Fibroblast of gingiva (primary cell): ENCODE measurements at regions not wholly inside any gene's neighbourhood (a gene's known extent, or its start where the extent isn't known, plus 50 kb on each side); places are given as distances from the start of the nearest gene placed in this dataset.

ENCODE experiments used
- DNase-seq: peaks from one replicate; pipeline ENCODE4 v3.0.0-alpha.2; 2011; ENCODE audit warnings: low read depth

DNA sequence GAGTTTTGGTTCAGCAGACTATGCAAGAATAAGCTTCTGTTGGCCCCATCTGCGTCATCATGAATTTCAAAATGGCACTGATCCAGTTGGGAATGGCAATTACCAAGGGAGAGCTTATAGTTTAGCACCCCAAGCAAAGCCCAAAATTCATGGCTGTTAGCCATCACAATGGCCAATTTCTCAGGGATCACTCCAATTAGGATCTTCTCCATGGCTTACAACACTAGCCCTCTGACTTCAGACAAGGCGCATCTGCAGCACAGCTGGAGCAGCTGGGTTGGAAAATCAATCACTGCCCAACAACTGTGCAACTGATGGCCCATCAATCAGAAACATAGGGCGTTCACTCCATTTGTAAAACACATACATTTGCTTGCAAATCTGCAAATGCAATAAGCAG lies 273.6 kb downstream of the SRBD1 start:
- no peak for DNase-seq

DNA sequence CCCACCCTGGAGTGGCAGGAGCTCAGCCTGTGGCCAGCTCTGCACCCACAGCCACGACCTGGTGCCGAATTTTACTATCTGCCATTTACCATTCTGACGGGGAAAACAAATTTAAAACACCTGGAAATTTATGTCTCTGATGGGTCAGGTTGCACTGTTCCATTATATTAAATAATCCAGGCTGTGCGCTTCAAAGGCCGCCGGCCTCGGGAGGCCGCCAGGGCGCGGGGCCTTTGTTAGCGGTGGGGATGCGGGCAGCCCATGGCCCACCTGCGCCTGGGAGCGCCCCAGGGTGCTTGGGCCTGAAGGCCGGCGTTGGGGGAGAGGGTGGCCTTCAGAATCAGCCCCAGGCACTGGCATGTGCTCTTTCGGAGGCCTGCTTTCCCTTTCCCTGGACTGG lies 276.9 kb downstream of the SRBD1 start:
- DNase-seq: no peak

DNA sequence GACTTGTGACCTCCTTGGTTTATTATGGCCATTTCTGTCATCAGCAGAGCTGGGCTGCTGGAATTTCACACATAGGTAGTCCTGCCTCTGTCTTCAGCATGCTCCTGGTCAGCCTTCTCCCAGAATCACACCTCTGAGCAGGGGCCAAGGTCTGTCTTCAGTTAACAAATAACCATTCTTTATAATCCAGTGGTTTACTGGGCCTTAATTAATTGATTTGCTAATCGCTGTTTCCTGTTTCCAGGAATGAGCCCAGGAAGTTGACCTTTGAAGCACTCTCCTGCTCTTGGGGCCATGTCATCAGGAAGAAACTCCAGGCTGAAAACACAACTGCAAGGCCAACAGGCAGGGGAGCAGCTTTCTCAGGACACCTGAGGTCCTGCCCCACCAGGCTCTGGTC lies 278.5 kb downstream of the SRBD1 start:
- DNase-seq: no peak

DNA sequence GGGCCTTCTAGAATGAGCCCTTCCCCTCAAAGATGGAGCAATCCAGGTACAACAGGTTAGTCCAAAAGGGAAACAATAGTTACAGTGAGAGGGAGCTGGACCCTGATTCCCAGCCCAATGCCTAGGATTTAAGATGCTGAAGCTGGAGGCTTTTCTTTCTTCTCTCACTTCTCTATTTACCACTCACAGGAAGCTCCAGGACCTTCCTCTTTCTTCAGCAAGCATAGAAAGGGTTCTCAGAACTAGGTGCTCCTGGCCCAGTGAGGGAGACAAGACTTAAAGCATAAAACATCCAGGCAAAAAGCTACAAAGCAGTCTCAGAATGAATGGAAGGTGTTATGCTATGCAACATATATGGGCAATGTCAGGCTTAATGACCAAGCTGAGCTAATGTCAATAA lies 279.0 kb downstream of the SRBD1 start:
- no peak for DNase-seq

DNA sequence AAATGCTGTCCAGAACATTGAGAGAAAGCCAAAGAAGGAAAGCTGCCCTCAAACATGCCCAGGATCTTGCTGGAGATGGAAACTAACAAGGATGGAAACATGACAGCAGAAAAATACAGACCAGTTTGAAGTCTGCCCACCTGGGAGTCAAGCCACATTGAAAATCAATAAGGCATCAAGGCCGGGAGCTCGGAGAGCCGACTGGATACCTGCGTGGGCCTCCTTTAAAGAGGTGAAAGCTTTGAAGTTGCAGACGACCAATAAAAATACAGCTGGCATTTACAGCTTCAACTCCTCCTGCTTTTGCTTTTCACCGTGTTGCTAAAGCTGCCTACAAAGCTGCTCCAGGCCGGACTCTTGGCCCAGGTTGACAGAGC lies 279.7 kb downstream of the SRBD1 start:
- no peak for DNase-seq

DNA sequence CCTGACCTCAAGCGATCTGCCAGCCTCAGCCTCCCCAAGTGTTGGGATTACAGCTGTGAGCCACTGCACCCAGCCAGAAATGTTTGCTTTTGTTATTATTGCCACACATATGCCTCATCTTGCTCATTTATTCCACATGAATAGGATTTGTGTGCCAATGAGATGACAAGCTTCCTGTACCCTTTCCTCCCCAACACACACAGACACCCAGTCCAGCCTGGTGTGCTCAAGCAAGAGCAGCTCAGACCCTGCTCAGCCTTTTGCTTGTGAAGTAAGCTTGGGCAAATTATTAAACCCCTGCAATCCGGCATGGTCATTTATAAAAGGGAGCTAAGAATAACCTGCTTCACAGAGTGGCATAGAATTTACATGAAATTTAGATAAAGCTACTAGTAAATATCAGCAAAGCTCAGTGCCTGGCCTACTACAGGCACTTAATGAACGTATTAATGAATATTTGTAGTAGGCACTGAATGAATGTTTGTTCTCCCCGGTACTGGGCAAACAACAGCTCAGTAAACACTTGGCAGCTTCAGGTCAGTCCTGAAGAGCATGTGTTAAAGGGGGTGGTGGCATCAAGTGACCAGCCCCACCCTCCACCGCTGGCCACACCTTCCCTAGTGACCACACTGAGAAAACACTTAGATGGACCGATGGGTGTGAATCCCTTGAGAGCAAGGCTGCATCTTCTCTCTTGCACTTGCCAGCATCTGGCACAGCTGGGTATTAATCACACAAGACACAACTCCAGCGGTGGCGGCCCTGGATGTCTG lies 280.2 kb downstream of the SRBD1 start:
- DNase-seq: peak; percentile 95

DNA sequence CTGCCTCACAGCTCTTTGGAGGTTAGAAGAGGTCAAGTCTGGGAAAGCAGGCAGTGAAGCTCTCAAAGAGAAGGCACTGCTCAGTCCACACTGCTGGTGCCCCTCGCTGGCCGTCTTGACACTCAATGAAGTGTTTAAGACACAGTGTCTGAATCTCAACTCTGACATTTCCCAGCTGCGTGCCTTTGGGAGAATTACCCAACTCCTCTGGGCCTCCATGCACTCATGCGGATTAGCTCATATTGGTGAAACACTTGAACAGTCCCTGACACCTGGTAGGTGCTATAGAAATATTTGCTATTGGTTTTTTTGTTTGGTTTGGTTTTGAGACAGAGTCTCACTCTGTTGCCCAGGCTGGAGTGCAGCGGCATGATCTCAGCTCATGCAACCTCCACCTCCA lies 281.0 kb downstream of the SRBD1 start:
- DNase-seq: no peak

DNA sequence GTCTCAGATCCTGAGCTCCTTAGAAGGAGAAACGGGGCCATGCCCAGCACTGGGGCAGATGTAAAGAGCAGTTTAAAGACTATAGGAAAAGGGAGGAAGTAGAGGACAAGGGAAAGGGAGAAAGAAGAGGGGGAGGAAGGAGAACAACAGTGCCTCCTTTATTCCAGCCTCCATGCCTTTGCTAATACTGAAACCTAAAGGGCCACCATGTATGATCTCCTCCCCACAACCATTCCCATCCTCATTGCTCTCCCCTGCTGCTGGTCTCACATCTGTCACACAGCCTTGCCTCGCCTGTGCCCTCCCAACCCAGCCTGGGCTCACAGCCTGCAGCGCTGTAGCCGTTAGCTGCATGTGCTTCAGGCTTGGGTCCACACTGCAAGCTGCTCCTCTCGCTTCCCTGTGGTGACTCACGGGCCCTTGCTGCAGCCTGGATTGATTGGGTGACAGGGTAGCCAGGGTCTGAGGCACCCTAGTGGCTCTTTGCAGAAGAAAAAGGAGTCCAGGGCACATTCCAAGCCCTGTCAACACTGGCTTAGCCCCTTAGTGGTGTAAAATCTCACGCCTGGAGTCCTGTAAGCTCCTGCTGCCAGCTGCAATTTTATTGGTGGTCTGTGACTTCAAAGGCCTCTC lies 281.9 kb downstream of the SRBD1 start:
- DNase-seq: no peak

DNA sequence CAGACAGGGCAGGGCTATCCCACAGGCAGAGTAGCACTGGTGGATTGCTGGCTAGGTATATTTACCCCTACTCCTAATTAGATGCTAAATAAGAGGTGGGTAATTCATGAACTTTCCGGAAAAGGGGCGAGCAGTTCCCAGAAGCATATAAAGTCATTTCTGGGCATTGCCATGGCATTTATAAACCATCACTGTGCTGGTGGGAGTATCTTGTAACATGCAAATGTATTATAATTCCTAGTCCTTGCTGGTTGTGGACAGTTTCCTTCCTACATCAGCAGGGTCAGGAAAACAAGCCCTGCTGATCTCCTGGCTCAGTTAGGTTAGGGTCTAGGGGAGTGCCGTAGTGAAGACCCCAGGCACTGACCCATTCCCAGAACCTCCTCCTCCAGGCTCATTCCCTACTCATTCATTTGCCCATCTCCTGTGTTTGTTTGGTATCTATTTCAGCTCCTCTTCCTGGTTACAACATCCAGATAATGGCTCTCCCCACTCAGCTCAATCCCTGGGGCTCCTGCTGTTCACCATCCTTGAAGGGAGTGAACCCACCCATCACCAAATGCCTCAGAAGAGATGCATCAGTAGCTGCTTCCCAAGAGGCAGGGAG lies 282.7 kb downstream of the SRBD1 start:
- no peak for DNase-seq

DNA sequence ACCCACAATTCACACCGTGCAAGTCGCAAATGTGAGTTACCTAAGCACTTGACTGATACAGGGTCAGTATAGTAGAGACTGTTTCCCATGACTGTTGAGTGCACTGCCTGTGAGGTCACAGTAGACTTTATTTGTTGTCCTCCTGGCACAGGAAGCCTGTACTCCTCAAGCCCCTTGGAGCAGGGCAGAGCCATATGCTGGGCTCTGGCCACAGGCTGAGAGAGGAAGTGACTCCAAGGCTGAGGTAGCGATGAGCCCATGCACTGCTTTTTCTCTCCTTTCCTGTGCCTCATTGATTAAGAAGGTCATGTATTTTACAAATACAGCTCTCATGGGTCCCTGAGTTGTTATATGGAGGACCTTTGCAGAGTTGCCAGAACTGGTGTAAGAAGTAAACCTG lies 287.7 kb downstream of the SRBD1 start:
- no peak for DNase-seq

DNA sequence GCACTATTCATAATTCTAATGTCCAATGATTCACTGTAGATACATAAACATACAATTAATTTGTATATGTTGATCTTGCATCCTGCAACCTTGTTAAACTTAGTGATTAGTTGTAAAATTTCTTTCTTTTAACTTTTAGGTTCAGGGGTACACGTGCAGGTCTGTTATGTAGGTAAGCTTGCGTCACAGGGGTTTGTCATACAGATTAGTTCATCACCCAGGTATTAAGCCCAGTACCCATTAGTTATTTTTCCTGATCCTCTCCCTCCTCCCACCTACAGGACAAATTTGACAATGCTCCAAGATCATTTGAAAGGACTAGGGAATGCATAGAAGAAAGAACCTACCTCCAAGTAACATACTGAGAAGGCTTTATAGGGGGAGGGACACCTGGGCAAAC lies 290.1 kb downstream of the SRBD1 start:
- no peak for DNase-seq

DNA sequence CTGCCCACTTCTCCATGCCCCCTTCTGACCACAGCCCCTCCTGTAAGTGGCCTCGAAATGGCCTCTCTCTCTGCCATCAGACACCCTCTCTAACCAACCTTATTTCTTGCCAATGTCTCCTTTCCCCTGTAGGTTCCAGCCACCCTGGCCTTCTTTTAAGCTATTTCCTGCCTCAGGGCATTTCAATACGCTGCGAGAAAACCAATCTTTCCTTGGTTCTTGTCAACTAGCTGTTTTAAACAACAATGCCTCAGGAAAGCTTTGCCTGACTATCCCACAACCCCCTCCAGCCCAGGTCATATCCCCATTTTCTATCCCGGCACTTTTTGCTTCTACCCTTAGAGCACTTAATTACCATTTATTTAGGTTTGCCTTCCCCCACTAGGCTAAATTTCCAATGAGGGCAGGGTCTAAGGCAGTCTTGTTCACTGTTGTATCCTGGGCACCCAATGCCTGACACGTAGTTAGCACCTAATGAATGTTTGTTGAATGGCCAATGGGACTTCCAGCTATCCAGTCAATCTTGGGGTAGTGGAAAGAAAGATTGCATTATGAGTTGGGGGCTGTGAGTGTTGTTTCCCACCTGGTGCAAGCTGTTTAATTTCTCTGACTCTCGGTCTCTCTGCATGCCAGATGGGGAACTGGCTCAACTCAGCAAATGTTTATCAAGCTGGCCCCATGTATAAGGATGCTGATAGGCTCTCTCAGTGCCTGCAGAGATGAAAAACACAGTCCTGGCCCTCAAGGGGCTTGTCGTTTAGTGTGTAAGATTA lies 291.2 kb downstream of the SRBD1 start:
- no peak for DNase-seq

DNA sequence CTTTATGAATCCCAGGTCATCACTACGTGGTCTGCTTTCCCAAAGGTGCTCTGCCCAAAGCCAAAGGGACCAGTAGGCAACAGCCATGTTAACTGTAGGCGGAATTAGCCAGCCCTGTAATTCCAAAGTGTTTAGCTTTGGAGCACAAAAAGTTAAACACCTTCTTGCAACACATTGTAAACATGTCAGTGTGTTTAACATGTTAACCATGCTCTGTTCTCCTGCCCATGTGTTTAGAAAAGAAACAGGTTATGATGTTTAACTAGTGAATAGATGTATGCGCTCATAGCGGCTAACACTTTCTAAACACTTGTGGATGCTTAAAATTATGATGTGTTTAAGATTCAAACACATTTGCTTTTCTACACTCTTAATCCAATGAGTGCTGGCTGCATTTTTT lies 292.4 kb downstream of the SRBD1 start:
- DNase-seq: no peak

DNA sequence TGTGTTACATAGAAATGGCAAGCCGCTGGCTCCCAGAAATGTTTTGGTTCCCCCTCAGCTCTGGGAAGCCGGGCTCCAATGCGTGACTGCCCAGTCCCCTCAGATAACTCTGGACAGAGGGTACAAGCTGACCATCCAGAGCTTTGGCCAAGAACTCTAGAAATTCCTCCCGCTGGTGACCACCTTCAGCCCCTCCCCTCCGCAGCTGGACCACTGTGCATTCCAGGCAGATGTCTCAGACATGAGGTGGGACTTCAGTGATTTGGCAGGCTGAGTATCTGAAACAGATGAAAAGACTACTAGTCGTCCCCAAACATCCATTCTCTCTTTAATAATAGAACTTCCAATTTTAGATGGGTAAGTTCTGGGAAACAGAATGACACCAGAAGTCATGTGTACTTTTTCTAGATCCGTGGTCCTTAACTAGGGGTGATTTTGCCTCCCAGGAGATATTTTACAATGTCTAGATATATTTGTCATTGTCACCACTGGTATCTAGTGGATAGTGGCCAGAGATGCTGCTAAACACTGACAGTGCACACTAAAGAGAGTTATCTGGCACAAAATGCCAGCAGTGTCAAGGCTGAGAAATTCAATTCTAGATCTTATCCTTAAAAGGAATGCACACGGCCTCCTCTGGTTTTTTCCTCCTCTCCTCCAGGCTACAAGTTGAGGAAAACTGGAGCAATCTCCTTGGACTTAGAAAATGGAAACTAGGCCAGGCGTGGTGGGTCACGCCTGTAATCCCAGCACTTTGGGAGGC lies 294.3 kb downstream of the SRBD1 start:
- no peak for DNase-seq

DNA sequence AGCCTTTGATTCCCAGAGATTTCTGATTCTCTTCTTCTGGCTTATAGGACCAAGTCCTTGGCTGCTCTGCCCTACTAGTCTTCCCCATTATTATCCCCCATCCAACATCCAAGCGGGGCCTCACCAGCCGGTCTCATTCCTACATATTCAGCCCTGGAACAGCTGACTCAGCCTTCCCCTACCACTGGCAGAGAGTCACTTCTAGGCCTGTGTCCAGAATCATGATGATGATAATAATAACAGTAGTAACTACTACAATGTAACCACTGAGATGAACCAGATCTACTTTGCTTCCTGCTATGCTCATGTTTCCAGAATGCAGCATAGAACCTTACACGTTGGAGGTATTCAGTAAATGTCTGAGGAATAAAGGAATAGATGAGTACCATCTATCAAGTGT lies 295.2 kb downstream of the SRBD1 start:
- DNase-seq: peak; percentile 79

DNA sequence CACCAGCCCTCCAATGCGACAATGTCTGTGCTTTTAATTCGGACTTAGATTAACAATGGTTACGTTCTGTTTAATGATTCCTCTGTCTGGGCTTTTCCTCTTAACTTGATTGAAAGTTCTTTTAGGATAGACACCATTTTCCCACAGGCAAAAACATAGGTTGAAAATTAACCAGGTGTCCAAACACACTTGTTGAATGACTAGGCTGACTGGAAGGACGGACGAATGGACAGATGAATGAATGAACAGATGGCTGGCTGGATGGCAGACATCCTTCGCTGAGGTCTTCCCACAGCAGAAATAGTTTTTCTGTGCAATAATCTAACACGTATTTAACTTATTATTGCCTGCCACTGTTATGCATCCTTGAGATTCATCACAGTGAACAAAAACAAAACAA lies 298.8 kb downstream of the SRBD1 start:
- no peak for DNase-seq

DNA sequence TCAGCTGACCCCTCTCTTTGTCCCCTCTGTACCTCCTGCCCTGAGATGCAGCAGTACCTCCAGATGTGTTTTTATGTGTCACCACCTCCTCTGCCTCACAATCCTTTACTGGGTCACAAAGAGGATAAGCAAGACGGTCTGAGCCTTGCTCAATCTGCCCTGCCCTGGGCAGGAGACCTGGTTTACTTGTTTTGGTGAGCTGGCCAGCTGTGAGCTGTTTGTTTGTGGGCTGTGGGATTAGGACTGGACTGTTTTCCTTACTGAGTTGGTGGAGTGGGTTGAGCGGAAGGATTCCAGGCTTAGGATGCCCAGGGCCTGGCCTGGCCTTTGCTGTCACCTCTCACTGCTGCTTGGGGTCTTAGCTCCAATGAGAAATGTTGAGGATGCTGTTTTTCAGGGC lies 299.5 kb downstream of the SRBD1 start:
- DNase-seq: no peak

DNA sequence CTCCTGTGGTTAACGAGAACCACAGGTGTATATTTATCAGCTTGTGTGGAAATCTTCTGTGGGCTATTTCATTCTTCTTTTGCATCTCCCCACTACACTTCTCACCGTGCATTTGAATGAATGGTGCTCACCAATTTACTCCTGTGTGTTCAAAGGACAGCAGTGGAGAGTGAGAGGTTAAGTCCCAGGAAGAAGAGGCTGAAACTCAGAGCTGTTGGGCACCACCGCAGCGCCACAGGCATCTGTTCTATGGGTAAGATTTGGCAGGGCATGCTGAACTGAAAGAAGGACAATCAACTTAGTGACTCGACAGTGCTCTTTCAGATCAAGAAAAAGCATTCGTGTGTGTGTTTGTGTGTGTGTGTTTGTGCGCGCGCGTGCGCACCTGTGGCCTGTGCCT lies 297.9 kb upstream of the SIX2 start:
- no peak for DNase-seq

DNA sequence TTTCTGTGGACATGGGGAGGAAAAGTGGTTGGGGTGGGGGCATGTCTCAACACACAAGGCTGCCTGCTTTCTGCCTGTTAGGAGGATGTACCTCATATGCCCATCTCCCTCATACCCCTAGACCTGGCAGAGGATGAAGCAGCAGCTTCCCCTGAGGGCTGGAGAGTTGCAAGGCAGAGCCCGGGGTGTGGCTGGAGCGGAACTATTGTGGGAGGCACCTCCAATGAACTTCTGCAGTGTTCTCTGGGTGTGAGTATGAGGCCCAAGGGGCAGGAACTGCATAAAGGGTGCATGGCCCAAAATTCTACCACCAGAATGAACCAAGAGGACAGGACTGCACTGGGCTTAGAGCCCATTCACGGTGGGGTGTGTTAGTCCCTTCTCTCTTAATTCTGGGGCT lies 296.3 kb upstream of the SIX2 start:
- DNase-seq: no peak

DNA sequence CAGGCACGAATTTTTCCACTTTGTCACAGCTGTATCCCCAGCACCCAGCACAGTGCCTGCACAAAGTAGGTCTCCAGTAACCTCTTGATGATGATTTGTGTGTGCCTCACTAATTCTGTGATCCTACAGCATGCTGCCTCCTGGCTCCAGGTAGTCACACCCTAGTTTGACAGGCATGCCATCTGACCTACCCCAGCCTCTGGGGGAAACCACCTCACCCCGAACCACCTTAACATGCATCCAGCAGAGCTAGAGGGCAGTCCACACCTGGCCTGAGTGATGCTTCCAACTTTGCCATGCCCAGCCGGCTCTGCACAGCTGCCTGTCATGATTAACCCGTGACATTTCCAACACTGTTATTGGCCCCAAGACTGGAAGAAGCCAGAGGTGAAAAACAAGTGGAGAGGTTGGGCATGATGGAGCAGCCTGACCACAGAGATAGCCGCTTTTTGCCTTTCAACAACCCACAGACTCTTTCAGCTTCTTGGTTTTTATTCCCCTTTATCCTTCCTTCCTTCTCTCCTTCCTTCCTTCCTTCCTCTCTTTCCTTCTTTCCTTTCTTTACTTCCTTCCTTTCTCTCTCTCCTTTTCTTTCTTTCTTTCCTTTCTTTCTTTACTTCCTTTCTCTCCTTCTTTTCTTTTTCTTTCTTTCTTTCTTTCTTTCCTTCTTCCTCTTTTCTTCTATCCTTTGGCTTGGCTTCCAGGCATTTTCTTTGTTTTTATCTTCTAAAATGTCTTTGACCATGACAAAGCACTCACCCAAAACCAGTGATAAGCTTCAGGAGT lies 294.4 kb upstream of the SIX2 start:
- no peak for DNase-seq
